PC-3 (cell line): ENCODE measurements at regions not wholly inside any gene's neighbourhood (a gene's known extent, or its start where the extent isn't known, plus 50 kb on each side); places are given as distances from the start of the nearest gene placed in this dataset.

Experiments
- ATAC-seq: fragments of 200-7000 bp; cut with Tn5 transposase; 2 replicates; pipeline ENCODE4 v1.9.1; 2020; ENCODE audit warnings: mild to moderate bottlenecking, moderate library complexity
- BruUV-seq: library from RNA; stranded (reverse); fragments of 400-500 nt; replicated peaks from 2 replicates; lab custom pipeline; 2021; lab: Mats Ljungman, UMichigan
- CTCF ChIA-PET: fragments of 300-600 bp; sonication (Branson Sonifier 250); formaldehyde crosslinking; loops from one replicate; lab custom pipeline; 2022; ENCODE audit warnings: antibody characterized with exemption; lab: Charles Lee
- POLR2A ChIA-PET: fragments of 300-600 bp; sonication (Branson Sonifier 250); formaldehyde crosslinking; loops from one replicate; lab custom pipeline; 2022; ENCODE audit warnings: antibody characterized with exemption; ENCODE audit not compliant: unreplicated experiment; lab: Charles Lee
- DNase-seq: peaks from one replicate; pipeline ENCODE4 v3.0.0-alpha.2; 2015
- H2AFZ ChIP-seq: fragments of 300-600 bp; sonication (generic); 2 replicates; pipeline ENCODE4 v1.6.0; 2016; ENCODE audit warnings: antibody characterized with exemption, low read length
- H3F3A ChIP-seq: fragments of 300-600 bp; sonication (generic); one replicate; pipeline ENCODE4 v1.6.0; 2017; ENCODE audit warnings: antibody characterized with exemption, low read length, control low read depth, mild to moderate bottlenecking; ENCODE audit not compliant: unreplicated experiment
- H3K27ac ChIP-seq: fragments of 300-600 bp; sonication (generic); 2 replicates; pipeline ENCODE4 v1.5.1; 2016; ENCODE audit warnings: mild to moderate bottlenecking, low read length
- H3K27me3 ChIP-seq: fragments of 300-600 bp; sonication (generic); 2 replicates; pipeline ENCODE4 v1.6.1; 2016; ENCODE audit warnings: low read length, mixed read lengths
- H3K36me3 ChIP-seq: fragments of 300-600 bp; sonication (generic); 2 replicates; pipeline ENCODE4 v1.6.1; 2016; ENCODE audit warnings: low read depth, mixed run types, low read length, mixed read lengths
- H3K4me1 ChIP-seq: fragments of 300-600 bp; sonication (generic); 2 replicates; pipeline ENCODE4 v1.5.1; 2016; ENCODE audit warnings: low read length; ENCODE audit not compliant: insufficient read depth
- H3K4me2 ChIP-seq: fragments of 300-600 bp; sonication (generic); 2 replicates; pipeline ENCODE4 v1.6.0; 2016; ENCODE audit warnings: low read length
- H3K4me3 ChIP-seq: fragments of 300-600 bp; sonication (generic); 2 replicates; pipeline ENCODE4 v1.5.1; 2016; ENCODE audit warnings: mild to moderate bottlenecking, low read length, mixed read lengths
- H3K79me2 ChIP-seq: fragments of 300-600 bp; sonication (generic); 2 replicates; pipeline ENCODE4 v1.6.1; 2017; ENCODE audit warnings: low read length, mixed read lengths
- H3K9ac ChIP-seq: fragments of 300-600 bp; sonication (generic); 2 replicates; pipeline ENCODE4 v1.6.0; 2016; ENCODE audit warnings: mild to moderate bottlenecking, low read length
- H3K9me2 ChIP-seq: fragments of 300-600 bp; sonication (generic); replicated peaks from 2 replicates; pipeline ENCODE4 v1.6.1; 2016; ENCODE audit warnings: mixed run types, low read length, mixed read lengths
- H3K9me3 ChIP-seq: fragments of 300-600 bp; sonication (generic); 2 replicates; pipeline ENCODE4 v1.6.1; 2016; ENCODE audit warnings: low read length, mixed read lengths
- H4K20me1 ChIP-seq: fragments of 300-600 bp; sonication (generic); 2 replicates; pipeline ENCODE4 v1.6.1; 2016; ENCODE audit warnings: low read length, mixed read lengths
- EZH2 ChIP-seq: fragments of 300-600 bp; sonication (generic); IDR thresholded peaks from one replicate; pipeline ENCODE4 v1.6.1; 2017; ENCODE audit warnings: antibody characterized with exemption, mild to moderate bottlenecking, low read length; ENCODE audit not compliant: unreplicated experiment
- EZH2phosphoT487 ChIP-seq: fragments of 300-600 bp; sonication (generic); IDR thresholded peaks from 2 replicates; pipeline ENCODE4 v1.6.1; 2018; ENCODE audit warnings: mild to moderate bottlenecking, antibody characterized with exemption, low read length, borderline replicate concordance
- intact Hi-C: fragments of 100-400 bp; cut with micrococcal nuclease; formaldehyde crosslinking; loops from 2 replicates; pipeline ENCODE4 v1.9.0; 2023
- TF ChIP-seq, protein P1 (sequence below): fragments of 300-600 bp; sonication (generic); conservative IDR thresholded peaks from 2 replicates; pipeline ENCODE4 v1.5.1; 2017; ENCODE audit warnings: antibody characterized with exemption, low read depth, mild to moderate bottlenecking, low read length

DNA sequence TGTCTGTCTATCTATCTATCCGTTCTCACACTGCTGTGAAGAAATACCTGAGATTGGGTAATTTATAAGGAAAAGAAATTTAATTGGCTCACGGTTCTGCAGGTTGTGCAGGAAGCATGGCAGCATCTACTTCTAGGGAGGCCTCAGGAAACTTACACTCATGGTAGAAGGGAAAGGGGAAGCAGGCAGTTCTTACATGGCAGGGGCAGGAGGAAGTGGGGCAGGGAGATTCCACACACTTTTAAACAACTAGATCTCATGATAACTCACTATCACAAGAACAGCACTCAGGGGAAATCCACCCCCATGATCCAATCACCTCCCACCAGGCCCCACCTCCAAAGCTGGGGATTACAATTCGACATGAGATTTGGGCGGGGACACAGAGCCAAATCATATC is 105.3 kb downstream of the SLC10A2 start:
- Histone ChIP-seq H3K4me2 (no peak overlapping the region), H3K4me1 (no peaks in the 10 kb centered on the region), H3K9me3 (no peaks in the 10 kb centered on the region), H3K79me2 (no peaks in the 10 kb centered on the region), H3K9me2 (no peaks in the 10 kb centered on the region), H3F3A (no peaks in the 10 kb centered on the region), H4K20me1 (no peaks in the 10 kb centered on the region), H3K9ac (no peak overlapping the region), H3K36me3 (no peaks in the 10 kb centered on the region), H3K27me3 (peaks cover 81% of the 10 kb centered on the region), H2AFZ (no peak overlapping the region), H3K27ac (no peak overlapping the region), H3K4me3 (no peak overlapping the region)
- intact Hi-C loops = no loop called here
- no TSS peak for BruUV-seq
- TF ChIP-seq EZH2phosphoT487 (no peak), EZH2 (no peak)
- TF ChIP-seq, protein P1, sequence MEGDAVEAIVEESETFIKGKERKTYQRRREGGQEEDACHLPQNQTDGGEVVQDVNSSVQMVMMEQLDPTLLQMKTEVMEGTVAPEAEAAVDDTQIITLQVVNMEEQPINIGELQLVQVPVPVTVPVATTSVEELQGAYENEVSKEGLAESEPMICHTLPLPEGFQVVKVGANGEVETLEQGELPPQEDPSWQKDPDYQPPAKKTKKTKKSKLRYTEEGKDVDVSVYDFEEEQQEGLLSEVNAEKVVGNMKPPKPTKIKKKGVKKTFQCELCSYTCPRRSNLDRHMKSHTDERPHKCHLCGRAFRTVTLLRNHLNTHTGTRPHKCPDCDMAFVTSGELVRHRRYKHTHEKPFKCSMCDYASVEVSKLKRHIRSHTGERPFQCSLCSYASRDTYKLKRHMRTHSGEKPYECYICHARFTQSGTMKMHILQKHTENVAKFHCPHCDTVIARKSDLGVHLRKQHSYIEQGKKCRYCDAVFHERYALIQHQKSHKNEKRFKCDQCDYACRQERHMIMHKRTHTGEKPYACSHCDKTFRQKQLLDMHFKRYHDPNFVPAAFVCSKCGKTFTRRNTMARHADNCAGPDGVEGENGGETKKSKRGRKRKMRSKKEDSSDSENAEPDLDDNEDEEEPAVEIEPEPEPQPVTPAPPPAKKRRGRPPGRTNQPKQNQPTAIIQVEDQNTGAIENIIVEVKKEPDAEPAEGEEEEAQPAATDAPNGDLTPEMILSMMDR = no peak
- ChIA-PET POLR2A (no interaction called here), CTCF (no interaction called here)
- no peak for DNase-seq
- no peak for ATAC-seq

DNA sequence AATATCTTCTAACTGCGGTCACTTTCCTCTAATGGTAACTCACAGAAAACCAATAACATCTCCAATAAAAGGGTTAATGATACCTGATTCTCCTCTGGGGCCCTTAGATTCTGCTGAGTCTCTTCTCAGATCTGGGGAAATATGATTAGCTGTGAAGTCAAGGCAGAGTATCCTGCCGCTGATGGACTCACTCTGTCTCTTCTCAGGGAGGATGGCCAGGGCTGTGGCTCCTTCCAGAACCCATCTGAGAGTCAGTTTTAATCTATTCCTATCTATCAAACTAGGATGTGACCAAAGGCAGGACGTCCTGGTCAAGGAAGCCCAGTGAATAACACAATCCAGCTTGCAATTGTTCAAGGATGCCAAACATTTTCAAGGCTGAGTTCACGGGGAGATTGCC is 109.8 kb downstream of the SLC10A2 start:
- POLR2A ChIA-PET = no interaction called here
- Histone ChIP-seq H3K4me2 (no peak overlapping the region), H3K36me3 (no peaks in the 10 kb centered on the region), H3K9ac (no peak overlapping the region), H3K79me2 (no peaks in the 10 kb centered on the region), H3K4me1 (no peaks in the 10 kb centered on the region), H3K9me3 (no peaks in the 10 kb centered on the region), H3F3A (no peaks in the 10 kb centered on the region), H3K27ac (no peak overlapping the region), H4K20me1 (no peaks in the 10 kb centered on the region), H2AFZ (no peak overlapping the region), H3K9me2 (no peaks in the 10 kb centered on the region), H3K27me3 (peaks cover 46% of the 10 kb centered on the region), H3K4me3 (no peak overlapping the region)
- DNase-seq = no peak
- no peak for ATAC-seq
- CTCF ChIA-PET = no interaction called here
- no TSS peak for BruUV-seq
- intact Hi-C loops = no loop called here
- no peak for TF ChIP-seq EZH2
- TF ChIP-seq, protein P1 = no peak
- no peak for TF ChIP-seq EZH2phosphoT487

DNA sequence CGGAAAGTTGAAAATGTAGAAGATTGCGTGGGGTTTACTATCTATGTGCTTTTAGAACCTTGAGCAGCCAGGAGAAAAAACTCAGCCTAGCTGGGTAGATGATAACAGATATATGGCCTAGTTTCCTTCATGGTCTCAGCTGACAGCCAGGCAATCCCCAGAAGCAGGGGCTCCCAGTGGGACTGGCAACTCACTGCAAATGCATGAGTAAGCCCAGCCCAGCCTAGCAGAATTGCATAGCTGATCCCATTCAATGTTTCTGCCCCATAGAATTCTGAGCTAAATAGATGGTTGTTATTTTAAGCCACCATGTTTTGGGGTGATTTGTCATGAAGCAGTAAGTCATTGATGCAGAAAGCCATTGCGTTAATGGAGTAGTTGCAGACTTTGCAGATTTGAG is 108.5 kb downstream of the ERCC5 start:
- Histone ChIP-seq H3K27ac (no peak overlapping the region), H3F3A (no peaks in the 10 kb centered on the region), H3K4me3 (no peak overlapping the region), H2AFZ (no peak overlapping the region), H3K4me1 (no peaks in the 10 kb centered on the region), H3K27me3 (peaks cover 45% of the 10 kb centered on the region), H3K9me3 (no peaks in the 10 kb centered on the region), H3K4me2 (no peak overlapping the region), H3K9ac (no peak overlapping the region), H3K79me2 (no peaks in the 10 kb centered on the region), H4K20me1 (no peaks in the 10 kb centered on the region), H3K9me2 (no peaks in the 10 kb centered on the region), H3K36me3 (no peaks in the 10 kb centered on the region)
- ATAC-seq (no peak), DNase-seq (no peak)
- intact Hi-C loops = no loop called here
- TF ChIP-seq EZH2 (no peak), EZH2phosphoT487 (no peak)
- TF ChIP-seq, protein P1 = no peak
- no TSS peak for BruUV-seq
- ChIA-PET CTCF (no interaction called here), POLR2A (no interaction called here)
